ENCODE measurements at regions not wholly inside any gene's neighbourhood (a gene's known extent, or its start where the extent isn't known, plus 50 kb on each side); places are given as distances from the start of the nearest gene placed in this dataset.
"Not testable (repeated sequence)": the region's sequence is repeated elsewhere in the genome, so short reads cannot be mapped to it uniquely, and the experiment has no call there.

- H3K27ac ChIP-seq (ENCODE audit: low read length in 2 of 2), result no peak overlapping the region
- H3K27me3 ChIP-seq (replicated peaks in 1 of 4; ENCODE audit: control extremely low read depth in 1 of 4, control insufficient read depth in 3 of 4, insufficient read depth in 4 of 4, low read length in 3 of 4), result no peaks in the 10 kb centered on the region
- H3K27ac Mint-ChIP-seq, result no peak overlapping the region
- WGBS (ENCODE audit: insufficient coverage), result no CpG with 5 or more reads among the region's 1 CpG
- ChIA-PET POLR2A (no interaction called here), CTCF (no interaction called here)
- H3K4me1 ChIP-seq (ENCODE audit: control insufficient read depth in 2 of 2, insufficient read depth in 2 of 2, low read length in 2 of 2), result no peaks in the 10 kb centered on the region
- no peak for TF ChIP-seq CTCF (IDR thresholded peaks at IDR 0.05)
- no peak for TF ChIP-seq EZH2 (IDR thresholded peaks at IDR 0.05; ENCODE audit: borderline replicate concordance, insufficient read depth, low read depth, low read length, poor library complexity, severe bottlenecking)
- H3K9ac ChIP-seq (ENCODE audit: low read length), result no peak overlapping the region
- H3K27me3 Mint-ChIP-seq, result peaks cover 13% of the 10 kb centered on the region
- H3K4me3 ChIP-seq (ENCODE audit: control extremely low read depth in 1 of 5, extremely low read depth in 1 of 5, insufficient read depth in 1 of 5, low read depth in 2 of 5, low read length in 4 of 5), result no peak overlapping the region
- ATAC-seq (ENCODE audit: low read depth) (no peak), DNase-seq (no peak)
- H4K20me1 ChIP-seq (ENCODE audit: control insufficient read depth, insufficient read depth, low read length, poor library complexity, severe bottlenecking), result no peaks in the 10 kb centered on the region
- no peaks in the 10 kb centered on the region for H3K9me3 Mint-ChIP-seq (ENCODE audit: insufficient read depth)
- H3K36me3 ChIP-seq (replicated peaks in 1 of 2; ENCODE audit: control extremely low read depth in 1 of 2, control insufficient read depth in 1 of 2, extremely low read depth in 1 of 2, insufficient read depth in 2 of 2, low read length in 1 of 2), result no peaks in the 10 kb centered on the region
- intact Hi-C loops (cut with micrococcal nuclease), result no loop called here
- no peak overlapping the region for H2AFZ ChIP-seq (ENCODE audit: insufficient read depth, low read depth, low read length, poor library complexity, severe bottlenecking)
- H3K4me2 ChIP-seq (replicated peaks; ENCODE audit: low read depth, low read length, poor library complexity, severe bottlenecking), result no peak overlapping the region
- no peak overlapping the region for H3K4me3 Mint-ChIP-seq
- H3K79me2 ChIP-seq (ENCODE audit: control insufficient read depth, insufficient read depth, low read length), result no peaks in the 10 kb centered on the region
- H3K4me1 Mint-ChIP-seq, result peaks cover 2% of the 10 kb centered on the region
- no peaks in the 10 kb centered on the region for H3K9me3 ChIP-seq (ENCODE audit: control extremely low read depth in 1 of 3, control insufficient read depth in 2 of 3, insufficient read depth in 1 of 3, low read length in 2 of 3)
These were observed 61.9 kb downstream of the GOLGA6L7 start for GRCh38 chr15:28786521-28786920.

GRCh38 chr15:28784347-28785163 lies 63.9 kb downstream of the GOLGA6L7 start:
- H4K20me1 ChIP-seq (ENCODE audit: control insufficient read depth, insufficient read depth, low read length, poor library complexity, severe bottlenecking); H3K4me2 ChIP-seq (replicated peaks; ENCODE audit: low read depth, low read length, poor library complexity, severe bottlenecking); H3K27ac ChIP-seq (ENCODE audit: low read length in 2 of 2); H3K4me3 Mint-ChIP-seq; H3K9me3 Mint-ChIP-seq (ENCODE audit: insufficient read depth); H2AFZ ChIP-seq (ENCODE audit: insufficient read depth, low read depth, low read length, poor library complexity, severe bottlenecking); ATAC-seq (ENCODE audit: low read depth); H3K27ac Mint-ChIP-seq; H3K27me3 ChIP-seq (replicated peaks in 1 of 4; ENCODE audit: control extremely low read depth in 1 of 4, control insufficient read depth in 3 of 4, insufficient read depth in 4 of 4, low read length in 3 of 4); intact Hi-C loops (cut with micrococcal nuclease); H3K4me1 Mint-ChIP-seq; H3K9ac ChIP-seq (ENCODE audit: low read length); CTCF ChIA-PET; H3K9me3 ChIP-seq (ENCODE audit: control extremely low read depth in 1 of 3, control insufficient read depth in 2 of 3, insufficient read depth in 1 of 3, low read length in 2 of 3); H3K4me3 ChIP-seq (ENCODE audit: control extremely low read depth in 1 of 5, extremely low read depth in 1 of 5, insufficient read depth in 1 of 5, low read depth in 2 of 5, low read length in 4 of 5); H3K79me2 ChIP-seq (ENCODE audit: control insufficient read depth, insufficient read depth, low read length); DNase-seq; POLR2A ChIA-PET; H3K4me1 ChIP-seq (ENCODE audit: control insufficient read depth in 2 of 2, insufficient read depth in 2 of 2, low read length in 2 of 2); H3K36me3 ChIP-seq (replicated peaks in 1 of 2; ENCODE audit: control extremely low read depth in 1 of 2, control insufficient read depth in 1 of 2, extremely low read depth in 1 of 2, insufficient read depth in 2 of 2, low read length in 1 of 2): not testable (repeated sequence)
- peaks cover 11% of the 10 kb centered on the region for H3K27me3 Mint-ChIP-seq
- whole genome bisulfite sequencing (ENCODE audit: insufficient coverage), result 96% methylated on average over 17 of the region's 39 CpGs

Measured in B cell (primary cell).